ENCODE measurements at regions not wholly inside any gene's neighbourhood (a gene's known extent, or its start where the extent isn't known, plus 50 kb on each side); places are given as distances from the start of the nearest gene placed in this dataset.
A peak's percentile ranks its signal among the peaks of the same experiment; 100 is the strongest.
"Not testable (repeated sequence)": the region's sequence is repeated elsewhere in the genome, so short reads cannot be mapped to it uniquely, and the experiment has no call there.

GRCh38 chr7:10767771-10768170, 205.9 kb upstream of the PHF14 start:
- in situ Hi-C loops (cut with HindIII; ENCODE audit: low pct_unique_long_range_greater_than_20kb, low sequenced_read_pairs) = no loop called here
- no peak for DNase-seq (ENCODE audit: low read depth in 1 of 2, low spot score in 1 of 2)
- no peak for TF ChIP-seq JUND (IDR thresholded peaks at IDR 0.05; ENCODE audit: low read depth)

DNA sequence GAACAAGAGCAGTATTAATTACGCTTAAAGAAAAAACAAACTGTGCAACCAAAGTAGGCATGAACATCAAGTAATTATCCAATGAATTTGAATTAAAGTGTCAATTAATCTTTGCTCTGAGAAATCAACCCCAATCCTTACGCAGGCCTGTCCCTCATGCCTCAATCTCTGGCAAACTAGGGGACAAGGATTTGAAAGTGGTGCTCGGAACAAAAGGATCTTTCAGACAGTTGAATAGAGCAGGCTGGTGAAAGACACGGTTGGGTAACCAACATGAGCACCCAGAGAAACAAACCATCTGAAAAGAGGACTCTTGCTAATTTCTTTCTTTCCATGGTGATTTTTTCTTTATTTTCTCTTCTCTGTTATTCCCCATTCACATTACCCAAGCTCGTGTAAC, 203.5 kb upstream of the PHF14 start:
- in situ Hi-C loops (cut with HindIII; ENCODE audit: low pct_unique_long_range_greater_than_20kb, low sequenced_read_pairs) = no loop called here
- DNase-seq (ENCODE audit: low read depth in 1 of 2, low spot score in 1 of 2) = no peak
- TF ChIP-seq JUND (IDR thresholded peaks at IDR 0.05; ENCODE audit: low read depth) = no peak

GRCh38 chr7:10773430-10773829, 200.2 kb upstream of the PHF14 start:
- TF ChIP-seq JUND (IDR thresholded peaks at IDR 0.05; ENCODE audit: low read depth) = no peak
- in situ Hi-C loops (cut with HindIII; ENCODE audit: low pct_unique_long_range_greater_than_20kb, low sequenced_read_pairs) = no loop called here
- no peak for DNase-seq (ENCODE audit: low read depth in 1 of 2, low spot score in 1 of 2)

DNA sequence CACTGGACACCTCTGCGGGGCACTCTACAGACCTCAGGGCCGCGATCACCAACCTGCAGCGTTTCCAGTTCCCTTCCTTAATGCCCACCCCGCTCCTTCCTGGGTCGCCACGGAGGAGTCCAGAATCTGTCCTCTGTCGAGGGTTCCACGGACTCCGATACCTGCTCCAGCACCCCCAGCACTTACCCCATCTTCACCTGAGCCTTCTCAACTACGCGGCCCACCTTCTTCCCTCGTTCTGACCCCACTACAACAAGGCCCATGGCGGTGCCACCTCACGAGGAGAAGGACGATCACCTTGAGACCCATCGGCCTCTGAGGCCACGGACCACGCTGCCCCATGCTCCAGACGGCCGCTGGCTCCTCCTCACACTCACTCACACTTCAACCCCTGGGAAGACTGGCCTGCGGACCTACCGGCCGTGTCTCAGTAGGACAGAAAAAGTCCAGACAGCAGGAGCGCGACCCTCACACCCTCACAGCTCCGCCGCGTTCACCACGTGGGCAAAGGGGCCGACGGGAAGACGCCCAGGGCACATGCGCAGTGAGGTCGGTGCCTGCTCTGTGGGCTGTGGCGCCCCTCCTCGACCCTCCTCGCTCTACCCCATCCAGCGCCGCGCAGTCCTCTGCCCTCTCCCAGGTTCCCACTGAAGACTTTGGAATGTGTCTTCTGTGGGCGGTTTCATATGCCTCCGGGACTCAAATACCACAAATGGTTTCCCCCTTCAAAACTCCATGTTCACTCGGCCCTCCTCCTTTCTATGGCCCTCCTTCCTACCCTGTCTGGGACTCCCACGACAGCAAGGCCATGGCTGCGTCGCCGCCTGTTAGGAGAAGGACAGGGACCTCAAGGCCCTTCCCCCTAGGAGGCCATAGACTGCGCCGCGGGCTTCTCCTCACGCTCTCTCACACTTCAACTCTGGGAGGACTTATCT, 193.9 kb upstream of the PHF14 start:
- DNase-seq (ENCODE audit: low read depth in 1 of 2, low spot score in 1 of 2) = no peak
- TF ChIP-seq JUND (IDR thresholded peaks at IDR 0.05; ENCODE audit: low read depth) = no peak
- in situ Hi-C loops (cut with HindIII; ENCODE audit: low pct_unique_long_range_greater_than_20kb, low sequenced_read_pairs) = no loop called here

GRCh38 chr7:10780400-10780747, 193.3 kb upstream of the PHF14 start:
- in situ Hi-C loops (cut with HindIII; ENCODE audit: low pct_unique_long_range_greater_than_20kb, low sequenced_read_pairs) = no loop called here
- TF ChIP-seq JUND (IDR thresholded peaks at IDR 0.05; ENCODE audit: low read depth) = no peak
- DNase-seq (ENCODE audit: low read depth in 1 of 2, low spot score in 1 of 2) = no peak

DNA sequence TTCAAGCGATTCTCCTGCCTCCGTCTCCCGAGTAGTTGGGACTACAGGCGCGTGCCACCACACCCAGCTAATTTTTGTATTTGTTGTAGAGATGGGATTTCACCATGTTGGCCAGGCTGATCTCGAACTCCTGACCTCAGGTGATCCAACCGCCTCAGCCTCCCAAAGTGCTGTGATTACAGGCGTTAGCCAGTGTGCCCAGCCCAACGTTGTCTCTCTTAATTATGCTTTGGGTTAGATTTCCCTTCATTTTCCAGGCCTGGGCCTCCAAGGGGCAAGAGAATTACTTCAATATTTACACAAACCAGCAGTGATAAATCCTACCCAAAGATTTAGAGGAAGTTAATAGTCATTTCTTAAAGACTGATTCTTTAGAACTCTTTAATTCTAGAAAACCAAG, 186.7 kb upstream of the PHF14 start:
- DNase-seq (ENCODE audit: low read depth in 1 of 2, low spot score in 1 of 2); in situ Hi-C loops (cut with HindIII; ENCODE audit: low pct_unique_long_range_greater_than_20kb, low sequenced_read_pairs): not testable (repeated sequence)

DNA sequence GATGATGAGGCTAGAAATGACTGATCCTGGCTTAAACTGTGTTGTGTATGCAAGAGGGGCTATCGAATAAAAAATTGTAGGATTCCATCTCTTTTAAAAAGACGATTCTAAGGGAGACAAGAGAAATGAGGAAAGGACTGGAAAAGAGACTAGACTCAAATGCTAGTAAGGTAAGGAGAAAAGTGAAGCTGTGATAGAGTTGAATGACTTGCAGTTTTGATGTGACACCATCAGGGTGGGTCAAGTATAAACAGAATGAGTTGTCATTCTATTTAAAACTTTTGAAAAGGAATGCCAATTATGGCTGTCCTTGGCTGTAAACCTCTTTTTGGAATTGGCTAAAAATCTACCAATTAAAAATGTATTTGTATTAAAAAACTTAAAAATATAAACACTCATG, 184.5 kb upstream of the PHF14 start:
- no peak for DNase-seq (ENCODE audit: low read depth in 1 of 2, low spot score in 1 of 2)
- in situ Hi-C loops (cut with HindIII; ENCODE audit: low pct_unique_long_range_greater_than_20kb, low sequenced_read_pairs) = no loop called here
- no peak for TF ChIP-seq JUND (IDR thresholded peaks at IDR 0.05; ENCODE audit: low read depth)

- TF ChIP-seq JUND (IDR thresholded peaks at IDR 0.05; ENCODE audit: low read depth) = no peak
- in situ Hi-C loops (cut with HindIII; ENCODE audit: low pct_unique_long_range_greater_than_20kb, low sequenced_read_pairs) = no loop called here
- no peak for DNase-seq (ENCODE audit: low read depth in 1 of 2, low spot score in 1 of 2)
These were observed 182.8 kb upstream of the PHF14 start for GRCh38 chr7:10790910-10791309.

- DNase-seq (ENCODE audit: low read depth in 1 of 2, low spot score in 1 of 2) = no peak
- no peak for TF ChIP-seq JUND (IDR thresholded peaks at IDR 0.05; ENCODE audit: low read depth)
- in situ Hi-C loops (cut with HindIII; ENCODE audit: low pct_unique_long_range_greater_than_20kb, low sequenced_read_pairs) = no loop called here
These were observed 179.5 kb upstream of the PHF14 start for GRCh38 chr7:10793995-10794775.

GRCh38 chr7:10797157-10797556, 176.5 kb upstream of the PHF14 start:
- DNase-seq (ENCODE audit: low read depth in 1 of 2, low spot score in 1 of 2) = no peak
- no peak for TF ChIP-seq JUND (IDR thresholded peaks at IDR 0.05; ENCODE audit: low read depth)
- in situ Hi-C loops (cut with HindIII; ENCODE audit: low pct_unique_long_range_greater_than_20kb, low sequenced_read_pairs) = no loop called here

DNA sequence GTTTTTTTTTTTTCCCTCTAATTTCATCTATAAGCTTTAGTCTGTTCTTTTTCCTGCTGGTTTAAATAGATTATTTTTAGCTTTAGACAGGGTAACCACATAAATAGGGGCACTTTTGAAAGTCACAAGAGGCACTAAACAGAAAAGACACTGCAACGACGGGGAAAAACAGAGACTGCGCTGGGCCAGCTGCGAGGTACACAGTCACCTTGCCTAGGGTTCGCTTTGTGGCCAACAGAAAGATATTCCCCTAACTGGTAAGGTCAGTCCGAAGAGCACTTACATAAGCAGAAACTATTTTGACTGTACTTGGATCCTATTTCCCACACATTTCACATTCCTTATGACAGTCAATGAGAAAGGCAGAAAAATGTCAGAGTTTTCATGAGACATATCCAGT, 175.6 kb upstream of the PHF14 start:
- DNase-seq (ENCODE audit: low read depth in 1 of 2, low spot score in 1 of 2) = peak in 1 of 2 experiments; percentile 41
- TF ChIP-seq JUND (IDR thresholded peaks at IDR 0.05; ENCODE audit: low read depth) = no peak
- in situ Hi-C loops (cut with HindIII; ENCODE audit: low pct_unique_long_range_greater_than_20kb, low sequenced_read_pairs) = no loop called here

DNA sequence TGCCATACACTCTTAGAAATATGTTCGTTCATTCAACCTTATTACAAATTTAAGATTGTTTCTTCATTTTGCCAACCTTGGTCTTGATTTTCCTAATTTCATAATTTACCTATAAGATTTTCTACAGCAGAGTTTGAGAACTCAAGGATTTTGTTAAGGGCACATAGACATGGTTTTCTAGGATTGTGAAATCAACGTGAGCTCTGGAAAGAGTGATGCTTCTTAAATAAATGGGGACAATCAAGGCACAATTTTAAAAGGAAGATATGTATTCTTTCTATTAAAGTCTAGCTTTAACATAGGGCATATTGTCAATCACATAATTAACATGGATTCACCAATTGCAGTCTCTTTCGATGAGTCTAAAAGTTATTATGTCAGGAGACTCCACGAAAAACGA, 174.2 kb upstream of the PHF14 start:
- in situ Hi-C loops (cut with HindIII; ENCODE audit: low pct_unique_long_range_greater_than_20kb, low sequenced_read_pairs) = no loop called here
- DNase-seq (ENCODE audit: low read depth in 1 of 2, low spot score in 1 of 2) = no peak
- no peak for TF ChIP-seq JUND (IDR thresholded peaks at IDR 0.05; ENCODE audit: low read depth)

- TF ChIP-seq JUND (IDR thresholded peaks at IDR 0.05; ENCODE audit: low read depth) = no peak
These were observed 171.7 kb upstream of the PHF14 start for GRCh38 chr7:10802011-10802410.

More at GRCh38 chr7:10802011-10802410, 171.7 kb upstream of the PHF14 start:
- DNase-seq (ENCODE audit: low read depth in 1 of 2, low spot score in 1 of 2) = no peak
- in situ Hi-C loops (cut with HindIII; ENCODE audit: low pct_unique_long_range_greater_than_20kb, low sequenced_read_pairs) = no loop called here
